Lung (tissue), 11 donors: ENCODE measurements at regions not wholly inside any gene's neighbourhood (a gene's known extent, or its start where the extent isn't known, plus 50 kb on each side); places are given as distances from the start of the nearest gene placed in this dataset.

Experiments
- ATAC-seq: fragments of 200-7000 bp; cut with Tn5 transposase; one replicate; pipeline ENCODE4 v1.9.1; 2020; ENCODE audit warnings: moderate number of reproducible peaks; ENCODE audit not compliant: insufficient read depth, low FRiP score
- DNase-seq, 3 donors: peaks; one replicate each; pipeline ENCODE4 v3.0.0-alpha.2; 2013 to 2017
- H3K27ac ChIP-seq, 2 donors: one replicate each; pipeline ENCODE4 v1.5.1; 2013; ENCODE audit warnings: mild to moderate bottlenecking in 2 of 2, moderate library complexity in 2 of 2, control low read depth in 1 of 2, inconsistent platforms in 1 of 2, low read depth in 1 of 2, low read length in 1 of 2
- H3K27me3 ChIP-seq, 3 donors: one replicate each; pipeline ENCODE4 v1.5.1; 2013; ENCODE audit warnings: low read length in 2 of 3; ENCODE audit not compliant: control insufficient read depth in 3 of 3, insufficient read depth in 3 of 3
- H3K36me3 ChIP-seq, 4 donors: one replicate each; pipeline ENCODE4 v1.5.1; 2013; ENCODE audit warnings: low read length in 4 of 4, mild to moderate bottlenecking in 1 of 4, moderate library complexity in 1 of 4; ENCODE audit not compliant: control insufficient read depth in 4 of 4, insufficient read depth in 4 of 4
- H3K4me1 ChIP-seq, 5 donors: one replicate each; pipeline ENCODE4 v1.5.1; 2013; ENCODE audit warnings: low read length in 5 of 5, mild to moderate bottlenecking in 2 of 5, moderate library complexity in 1 of 5; ENCODE audit not compliant: control insufficient read depth in 5 of 5, insufficient read depth in 5 of 5
- H3K4me3 ChIP-seq: one replicate; pipeline ENCODE4 v1.5.1; 2013; ENCODE audit warnings: mild to moderate bottlenecking, control low read depth, moderate library complexity
- H3K9ac ChIP-seq, 2 donors: one replicate each; pipeline ENCODE4 v1.5.1; 2013; ENCODE audit warnings: low read length in 2 of 2, control low read depth in 1 of 2; ENCODE audit not compliant: insufficient read depth in 1 of 2
- H3K9me3 ChIP-seq, 4 donors: one replicate each; pipeline ENCODE4 v1.5.1; 2013; ENCODE audit warnings: low read length in 3 of 4, mild to moderate bottlenecking in 1 of 4, moderate library complexity in 1 of 4; ENCODE audit not compliant: control insufficient read depth in 4 of 4, insufficient read depth in 3 of 4
- WGBS, 2 donors: extraction: QIAGEN DNeasy Blood & Tissue Kit; methylation state at CpG; one replicate each; pipeline ENCODE4 v1.1.7; 2013; 5-methylcytosine and 5-hydroxymethylcytosine counted together
- TF ChIP-seq, protein P1 (sequence below): IDR thresholded peaks from 2 replicates; pipeline ENCODE4 v1.5.1; 2012; ENCODE audit warnings: mild to moderate bottlenecking; ENCODE audit errors: control extremely low read depth, extremely low read depth
- donor health status: control.
- donor health status: control.
- donor health status: Bipolar disorder and iron deficiency.
- donor health status: healthy.
- donor health status: DM: yes; HTN: yes; CAD: no.

DNA sequence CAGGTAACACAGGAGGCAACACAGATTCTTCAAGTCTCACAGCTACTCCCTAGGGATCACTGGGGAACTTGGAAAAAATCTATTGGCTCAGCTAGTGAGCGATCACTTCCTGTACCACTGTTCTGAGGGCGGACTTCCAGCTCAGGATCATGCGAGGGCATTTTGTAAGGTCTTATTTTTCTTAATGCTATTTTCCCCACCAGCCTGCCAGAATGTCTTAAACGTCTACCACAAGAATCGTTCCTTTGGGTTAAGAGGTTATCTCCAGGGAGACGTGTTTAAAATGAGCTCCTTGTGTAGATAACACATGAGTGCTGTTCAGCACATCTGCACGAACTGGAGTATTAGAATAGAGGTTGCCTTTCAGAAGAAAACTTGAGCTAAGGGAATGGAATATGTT is 162.6 kb downstream of the ETNK1 start:
- Histone ChIP-seq H3K4me3 (no peak overlapping the region), H3K9ac (no peak overlapping the region), H3K27me3 (no peaks in the 10 kb centered on the region), H3K9me3 (no peaks in the 10 kb centered on the region), H3K27ac (no peak overlapping the region), H3K36me3 (no peaks in the 10 kb centered on the region), H3K4me1 (peaks cover 0 to 3% (median 0%) of the 10 kb centered on the region in 5 donors)
- WGBS, 2 donors: 44 to 73% methylated on average over 7 of the region's 7 CpGs
- ATAC-seq: no peak
- peak in 2 of 3 donors; percentile 65 to 69 for DNase-seq
- TF ChIP-seq, protein P1, sequence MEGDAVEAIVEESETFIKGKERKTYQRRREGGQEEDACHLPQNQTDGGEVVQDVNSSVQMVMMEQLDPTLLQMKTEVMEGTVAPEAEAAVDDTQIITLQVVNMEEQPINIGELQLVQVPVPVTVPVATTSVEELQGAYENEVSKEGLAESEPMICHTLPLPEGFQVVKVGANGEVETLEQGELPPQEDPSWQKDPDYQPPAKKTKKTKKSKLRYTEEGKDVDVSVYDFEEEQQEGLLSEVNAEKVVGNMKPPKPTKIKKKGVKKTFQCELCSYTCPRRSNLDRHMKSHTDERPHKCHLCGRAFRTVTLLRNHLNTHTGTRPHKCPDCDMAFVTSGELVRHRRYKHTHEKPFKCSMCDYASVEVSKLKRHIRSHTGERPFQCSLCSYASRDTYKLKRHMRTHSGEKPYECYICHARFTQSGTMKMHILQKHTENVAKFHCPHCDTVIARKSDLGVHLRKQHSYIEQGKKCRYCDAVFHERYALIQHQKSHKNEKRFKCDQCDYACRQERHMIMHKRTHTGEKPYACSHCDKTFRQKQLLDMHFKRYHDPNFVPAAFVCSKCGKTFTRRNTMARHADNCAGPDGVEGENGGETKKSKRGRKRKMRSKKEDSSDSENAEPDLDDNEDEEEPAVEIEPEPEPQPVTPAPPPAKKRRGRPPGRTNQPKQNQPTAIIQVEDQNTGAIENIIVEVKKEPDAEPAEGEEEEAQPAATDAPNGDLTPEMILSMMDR: no peak

DNA sequence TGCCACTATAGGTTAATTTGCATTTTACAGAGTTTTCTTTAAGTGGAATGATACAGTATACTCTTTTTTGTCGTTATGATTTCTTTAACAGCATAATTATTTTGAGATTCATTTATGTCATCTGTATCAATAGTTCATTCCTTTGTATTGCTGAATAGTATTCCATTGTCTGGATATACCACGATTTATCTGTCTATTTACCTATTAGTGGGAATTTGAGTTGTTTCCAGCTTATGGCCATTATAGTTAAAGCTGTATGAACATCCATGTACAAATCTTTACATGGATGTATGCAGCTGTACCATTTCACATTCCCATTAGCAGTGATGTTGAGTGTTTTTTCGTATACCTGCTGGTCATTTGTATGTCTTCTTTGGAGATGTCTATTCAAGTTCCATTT is 163.9 kb downstream of the ETNK1 start:
- TF ChIP-seq, protein P1: no peak
- H3K27ac ChIP-seq: no peak overlapping the region
- WGBS, 2 donors: 85 to 89% methylated on average over 3 of the region's 3 CpGs
- no peaks in the 10 kb centered on the region for H3K27me3 ChIP-seq
- H3K4me3 ChIP-seq: no peak overlapping the region
- ATAC-seq: no peak
- H3K9ac ChIP-seq: no peak overlapping the region
- DNase-seq: no peak
- no peaks in the 10 kb centered on the region for H3K36me3 ChIP-seq
- peaks cover 0 to 3% (median 0%) of the 10 kb centered on the region in 5 donors for H3K4me1 ChIP-seq
- no peaks in the 10 kb centered on the region for H3K9me3 ChIP-seq

DNA sequence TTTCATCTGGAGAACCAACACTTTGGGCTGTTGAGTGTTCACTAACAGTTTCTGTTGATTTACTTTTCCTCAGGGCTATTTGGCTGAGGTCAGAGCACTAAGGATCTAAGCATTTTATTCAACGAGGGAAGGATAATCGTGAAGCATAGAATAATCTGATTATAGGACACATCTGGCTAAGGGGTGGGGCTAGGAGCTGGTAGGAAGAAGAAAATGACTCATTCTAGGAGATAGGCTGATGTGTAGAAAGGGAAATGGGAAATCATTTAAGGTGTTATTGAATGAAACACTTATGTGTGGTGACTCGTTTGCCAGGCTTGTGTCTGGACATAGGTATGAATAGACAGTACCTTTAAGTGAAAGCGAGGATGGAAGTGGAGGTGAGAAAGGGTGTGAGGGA is 167.2 kb downstream of the ETNK1 start:
- TF ChIP-seq, protein P1: no peak
- ATAC-seq (no peak), DNase-seq (no peak)
- no peaks in the 10 kb centered on the region for H3K27me3 ChIP-seq
- WGBS, 2 donors: 61 to 77% methylated on average over 4 of the region's 4 CpGs
- no peak overlapping the region for H3K9ac ChIP-seq
- H3K4me3 ChIP-seq: no peak overlapping the region
- H3K27ac ChIP-seq: no peak overlapping the region
- H3K4me1 ChIP-seq: peaks cover 0 to 3% (median 0%) of the 10 kb centered on the region in 5 donors
- H3K9me3 ChIP-seq: no peaks in the 10 kb centered on the region
- H3K36me3 ChIP-seq: no peaks in the 10 kb centered on the region

DNA sequence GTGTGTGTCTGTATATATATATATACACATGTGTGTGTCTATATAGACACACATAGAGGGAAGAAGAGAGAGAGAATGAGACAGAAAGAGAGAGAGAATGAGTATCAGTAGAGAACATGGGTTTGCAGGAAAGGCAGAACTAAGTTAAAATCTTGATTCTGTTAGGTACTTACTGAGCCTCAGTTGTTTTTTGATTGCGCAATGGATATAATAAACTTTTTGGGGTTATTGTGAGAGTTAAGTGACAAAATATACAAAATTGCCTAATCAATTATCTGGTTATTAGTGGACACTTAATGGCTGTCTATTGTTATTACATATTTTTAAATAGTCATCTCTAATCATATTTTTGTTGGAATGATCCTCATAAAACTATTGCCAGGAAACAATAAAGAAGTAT is 169.0 kb downstream of the ETNK1 start:
- Histone ChIP-seq H3K9ac (no peak overlapping the region), H3K4me3 (no peak overlapping the region), H3K4me1 (no peaks in the 10 kb centered on the region), H3K9me3 (no peaks in the 10 kb centered on the region), H3K36me3 (no peaks in the 10 kb centered on the region), H3K27me3 (no peaks in the 10 kb centered on the region), H3K27ac (no peak overlapping the region)
- WGBS, 2 donors: 97 to 98% methylated on average over 1 of the region's 1 CpG
- TF ChIP-seq, protein P1: no peak
- DNase-seq: no peak
- no peak for ATAC-seq
